Stimulated activated naive CD8-positive, alpha-beta T cell treated with anti-CD3 and anti-CD28 coated beads, Interleukin-15, Interleukin-2, amounts not matched to agents 100 ng/mL and 50 ng/mL, for 24 hours (primary cell): ENCODE measurements at regions not wholly inside any gene's neighbourhood (a gene's known extent, or its start where the extent isn't known, plus 50 kb on each side); places are given as distances from the start of the nearest gene placed in this dataset.

Experiments used
- H3K27ac Mint-ChIP-seq: one replicate; pipeline ENCODE4 v1.8.0; 2021; ENCODE audit warnings: mild to moderate bottlenecking, mixed read lengths
- H3K27me3 Mint-ChIP-seq: one replicate; pipeline ENCODE4 v1.8.0; 2021; ENCODE audit warnings: mixed read lengths
- H3K36me3 Mint-ChIP-seq: one replicate; pipeline ENCODE4 v1.8.0; 2021; ENCODE audit warnings: low read depth, mixed read lengths
- H3K4me1 Mint-ChIP-seq: one replicate; pipeline ENCODE4 v1.8.0; 2021; ENCODE audit warnings: low read depth, mixed read lengths
- H3K4me3 Mint-ChIP-seq: one replicate; pipeline ENCODE4 v1.8.0; 2021; ENCODE audit warnings: mild to moderate bottlenecking, mixed read lengths
- H3K9me3 Mint-ChIP-seq: one replicate; pipeline ENCODE4 v1.8.0; 2021; ENCODE audit warnings: mixed read lengths

DNA sequence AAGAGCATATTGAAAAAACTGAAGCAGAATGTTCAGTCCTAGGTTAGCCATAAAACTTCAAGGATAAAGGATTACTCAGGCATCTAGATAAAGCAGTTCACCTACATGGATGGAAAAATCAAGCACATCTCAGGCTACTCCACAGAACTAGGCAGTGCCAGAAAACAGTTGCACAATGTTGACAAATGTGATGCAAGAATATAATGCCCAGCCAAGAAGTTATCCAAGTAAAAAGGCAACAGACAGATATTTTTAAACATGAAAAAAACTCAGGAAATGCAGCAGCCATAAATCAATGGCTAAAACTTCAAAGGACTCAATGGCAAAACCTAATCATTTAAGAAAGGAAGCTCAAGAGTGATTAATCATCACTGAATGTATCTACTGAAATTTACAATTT is 456.0 kb upstream of the FAM241A start:
- Mint-ChIP-seq H3K9me3 (peaks cover 7% of the 10 kb centered on the region), H3K27me3 (no peaks in the 10 kb centered on the region), H3K4me3 (no peak overlapping the region), H3K4me1 (no peaks in the 10 kb centered on the region), H3K27ac (no peak overlapping the region), H3K36me3 (no peaks in the 10 kb centered on the region)

DNA sequence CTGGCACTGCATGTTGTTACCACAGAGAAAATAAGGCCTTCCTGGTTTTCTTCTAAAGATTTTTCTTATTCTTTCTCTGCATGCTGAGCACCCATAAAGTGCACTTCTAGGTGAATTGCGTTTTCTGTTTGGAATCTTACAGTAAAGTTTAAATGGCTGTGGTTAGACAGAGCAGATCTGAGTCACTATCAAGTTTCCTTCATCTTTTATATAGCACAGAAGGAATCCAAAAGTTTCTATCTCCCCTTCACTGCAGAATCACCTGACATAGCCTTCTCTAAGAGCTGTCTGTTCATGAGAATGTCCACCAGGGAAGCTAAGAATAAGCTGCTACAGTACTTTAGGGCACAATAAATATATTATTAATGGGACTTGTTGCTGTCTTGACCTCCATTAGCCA is 455.5 kb upstream of the FAM241A start:
- Mint-ChIP-seq H3K4me3 (no peak overlapping the region), H3K27me3 (no peaks in the 10 kb centered on the region), H3K9me3 (peaks cover 4% of the 10 kb centered on the region), H3K36me3 (no peaks in the 10 kb centered on the region), H3K27ac (no peak overlapping the region), H3K4me1 (no peaks in the 10 kb centered on the region)

DNA sequence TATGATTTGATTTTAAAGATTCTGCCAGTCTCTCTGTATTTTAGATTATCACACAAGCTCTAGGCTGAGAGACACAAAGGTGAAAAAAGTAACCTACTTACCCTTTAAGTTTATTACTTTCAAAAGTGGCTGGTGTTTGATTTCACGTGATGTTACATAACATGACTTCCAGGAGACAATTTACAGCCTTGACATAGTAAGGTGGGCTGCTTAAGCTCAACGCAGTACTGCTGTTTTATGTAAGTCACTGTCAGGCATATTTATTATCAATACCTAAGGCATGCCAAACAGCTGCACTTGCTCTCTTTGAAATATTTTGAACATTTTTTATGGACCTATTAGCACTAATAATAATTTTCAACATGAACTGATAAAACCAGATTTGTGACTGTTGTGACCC is 451.5 kb upstream of the FAM241A start:
- no peak overlapping the region for H3K4me3 Mint-ChIP-seq
- no peaks in the 10 kb centered on the region for H3K36me3 Mint-ChIP-seq
- H3K27ac Mint-ChIP-seq, result no peak overlapping the region
- peaks cover 4% of the 10 kb centered on the region for H3K9me3 Mint-ChIP-seq
- H3K27me3 Mint-ChIP-seq, result no peaks in the 10 kb centered on the region
- no peaks in the 10 kb centered on the region for H3K4me1 Mint-ChIP-seq

DNA sequence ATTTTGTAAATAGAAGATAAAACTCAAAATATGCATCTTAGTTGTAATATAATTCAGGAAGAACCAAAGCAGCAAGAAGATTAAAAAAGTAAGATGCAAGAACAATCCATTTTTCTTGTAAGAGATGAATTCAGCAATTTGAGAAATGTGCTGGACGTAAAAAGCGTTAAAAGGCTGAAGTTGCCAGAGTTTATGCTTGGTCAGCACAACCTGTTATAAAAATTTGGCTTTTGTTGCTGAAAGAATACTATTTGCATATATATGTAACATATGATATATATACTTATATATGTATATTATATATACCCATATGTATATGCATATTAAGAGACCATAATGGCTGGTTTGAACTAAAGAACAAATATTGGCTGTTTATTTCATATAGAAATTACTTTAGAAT is 449.6 kb upstream of the FAM241A start:
- H3K4me1 Mint-ChIP-seq, result no peaks in the 10 kb centered on the region
- no peak overlapping the region for H3K4me3 Mint-ChIP-seq
- H3K36me3 Mint-ChIP-seq, result no peaks in the 10 kb centered on the region
- H3K27ac Mint-ChIP-seq, result no peak overlapping the region
- H3K9me3 Mint-ChIP-seq, result peaks cover 4% of the 10 kb centered on the region
- H3K27me3 Mint-ChIP-seq, result no peaks in the 10 kb centered on the region

DNA sequence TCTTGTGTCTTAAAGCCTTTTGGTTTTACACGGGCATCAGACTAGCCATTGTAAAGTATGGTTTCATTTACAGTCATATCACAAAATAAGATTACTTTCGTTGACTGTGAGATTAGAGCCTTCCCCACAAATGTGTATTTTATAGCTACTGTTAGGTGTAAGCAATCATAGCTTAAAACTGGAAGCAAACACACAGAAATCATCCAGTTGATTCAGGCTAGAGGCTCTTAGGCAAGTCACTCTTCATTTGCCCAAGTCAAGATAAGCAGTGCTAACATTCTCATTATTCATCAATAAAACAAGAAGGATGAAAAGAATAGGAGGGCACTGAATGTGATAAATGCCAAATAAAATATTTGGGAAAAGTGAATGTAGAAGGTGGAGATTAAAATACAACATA is 448.7 kb upstream of the FAM241A start:
- no peaks in the 10 kb centered on the region for H3K36me3 Mint-ChIP-seq
- H3K4me1 Mint-ChIP-seq, result no peaks in the 10 kb centered on the region
- no peak overlapping the region for H3K4me3 Mint-ChIP-seq
- H3K9me3 Mint-ChIP-seq, result peaks cover 4% of the 10 kb centered on the region
- H3K27ac Mint-ChIP-seq, result no peak overlapping the region
- H3K27me3 Mint-ChIP-seq, result no peaks in the 10 kb centered on the region

DNA sequence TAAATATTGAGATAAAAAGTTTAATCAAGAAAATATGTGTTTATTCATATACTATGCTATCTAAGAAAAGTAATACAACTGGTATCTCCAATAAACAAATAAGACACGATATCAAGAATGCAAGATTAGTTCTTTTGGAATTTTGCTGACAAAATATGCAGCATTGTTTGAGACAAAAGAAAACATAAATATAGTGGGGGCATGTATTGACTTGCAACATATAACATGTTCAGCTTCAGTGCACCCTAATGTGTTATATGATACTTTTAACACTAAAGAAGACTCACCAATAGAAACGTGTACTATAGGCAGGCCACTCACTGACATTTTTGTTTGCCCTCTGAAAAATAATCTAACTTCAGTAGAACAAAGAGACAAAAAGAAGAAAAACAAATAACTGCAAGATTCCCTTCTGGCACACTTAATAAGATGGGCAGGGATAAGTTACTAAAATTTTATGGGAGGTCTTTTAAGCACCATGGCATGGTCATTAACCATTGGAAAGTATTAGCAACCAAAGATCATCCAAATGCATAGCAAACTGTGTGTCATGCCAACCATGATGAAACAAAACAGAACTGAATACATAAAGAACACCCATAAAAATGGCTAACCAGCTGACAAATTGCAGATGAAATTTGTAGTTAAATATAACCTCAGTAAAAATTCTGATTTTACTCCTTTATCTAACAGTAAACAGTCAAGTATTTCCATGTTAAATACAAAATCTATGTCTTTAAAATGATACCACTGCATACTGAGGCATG is 447.9 kb upstream of the FAM241A start:
- no peaks in the 10 kb centered on the region for H3K27me3 Mint-ChIP-seq
- no peaks in the 10 kb centered on the region for H3K9me3 Mint-ChIP-seq
- no peaks in the 10 kb centered on the region for H3K4me1 Mint-ChIP-seq

GRCh38 chr4:111698361-111698760 is 446.9 kb upstream of the FAM241A start:
- H3K4me1 Mint-ChIP-seq, result no peaks in the 10 kb centered on the region
- no peaks in the 10 kb centered on the region for H3K9me3 Mint-ChIP-seq
- H3K36me3 Mint-ChIP-seq, result no peaks in the 10 kb centered on the region
- H3K27me3 Mint-ChIP-seq, result no peaks in the 10 kb centered on the region
- no peak overlapping the region for H3K4me3 Mint-ChIP-seq
- no peak overlapping the region for H3K27ac Mint-ChIP-seq

More for the DNA sequence above, 447.9 kb upstream of the FAM241A start:
- Mint-ChIP-seq H3K4me3 (no peak overlapping the region), H3K36me3 (no peaks in the 10 kb centered on the region), H3K27ac (no peak overlapping the region)

- Mint-ChIP-seq H3K4me1 (no peaks in the 10 kb centered on the region), H3K27ac (no peak overlapping the region), H3K27me3 (no peaks in the 10 kb centered on the region), H3K36me3 (no peaks in the 10 kb centered on the region), H3K9me3 (no peaks in the 10 kb centered on the region), H3K4me3 (no peak overlapping the region)
Measured at GRCh38 chr4:111699165-111699564, 446.1 kb upstream of the FAM241A start.

- H3K4me3 Mint-ChIP-seq, result no peak overlapping the region
- no peaks in the 10 kb centered on the region for H3K27me3 Mint-ChIP-seq
- peaks cover 3% of the 10 kb centered on the region for H3K9me3 Mint-ChIP-seq
- no peaks in the 10 kb centered on the region for H3K4me1 Mint-ChIP-seq
- no peaks in the 10 kb centered on the region for H3K36me3 Mint-ChIP-seq
- H3K27ac Mint-ChIP-seq, result no peak overlapping the region
Measured at GRCh38 chr4:111701102-111701501, 444.2 kb upstream of the FAM241A start.

DNA sequence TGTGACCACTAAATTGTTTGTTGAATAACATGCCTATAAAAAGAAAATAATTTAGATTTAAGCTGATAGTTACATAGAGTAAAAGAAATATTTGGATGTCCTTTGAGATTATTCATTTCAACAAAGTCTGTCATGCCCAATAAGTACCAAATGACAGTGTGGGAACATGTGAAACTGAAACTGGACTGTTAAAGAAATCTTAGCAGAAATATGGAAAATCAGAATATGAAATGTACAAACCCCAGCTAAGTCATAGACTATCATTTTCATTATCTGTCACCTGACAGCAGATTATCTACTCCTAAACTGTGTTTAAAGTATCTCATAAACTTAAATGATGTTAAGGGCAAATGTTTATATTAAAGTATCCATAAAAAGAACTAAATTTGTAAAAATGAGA is 437.8 kb upstream of the FAM241A start:
- H3K27me3 Mint-ChIP-seq, result no peaks in the 10 kb centered on the region
- no peak overlapping the region for H3K27ac Mint-ChIP-seq
- H3K4me1 Mint-ChIP-seq, result no peaks in the 10 kb centered on the region
- no peaks in the 10 kb centered on the region for H3K36me3 Mint-ChIP-seq
- H3K4me3 Mint-ChIP-seq, result no peak overlapping the region
- H3K9me3 Mint-ChIP-seq, result peaks cover 4% of the 10 kb centered on the region

DNA sequence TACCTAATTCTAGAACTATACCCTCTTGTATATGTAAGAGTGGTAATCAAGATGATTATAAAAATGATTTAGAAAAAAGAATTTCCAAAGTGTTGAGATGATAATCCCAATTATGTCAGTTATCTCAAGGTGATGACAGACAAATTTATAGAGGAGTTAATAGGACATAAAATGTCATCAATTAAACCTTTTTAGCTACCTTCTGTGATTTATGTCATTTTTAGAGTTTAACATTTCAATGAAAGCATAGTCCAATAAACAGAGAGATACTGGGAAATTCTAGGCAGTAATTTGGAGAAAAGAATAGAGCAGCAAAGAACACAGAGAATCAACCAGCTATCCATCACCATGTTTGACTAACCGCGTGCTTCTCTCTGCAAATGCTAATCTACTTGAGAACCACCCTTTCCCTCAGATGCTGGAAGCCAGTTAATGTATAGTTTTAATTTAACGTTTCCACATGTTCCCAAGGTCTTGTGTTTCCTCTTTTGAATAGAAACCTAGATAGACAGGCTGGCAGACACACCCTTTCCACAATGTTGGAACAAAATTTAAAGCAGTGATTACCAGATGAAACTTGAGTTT is 433.1 kb upstream of the FAM241A start:
- no peaks in the 10 kb centered on the region for H3K4me1 Mint-ChIP-seq

GRCh38 chr4:111713276-111713675 is 432.0 kb upstream of the FAM241A start:
- Mint-ChIP-seq H3K36me3 (no peaks in the 10 kb centered on the region), H3K4me1 (no peaks in the 10 kb centered on the region), H3K27me3 (no peaks in the 10 kb centered on the region), H3K27ac (no peak overlapping the region), H3K9me3 (peaks cover 3% of the 10 kb centered on the region), H3K4me3 (no peak overlapping the region)

More for the DNA sequence above, 433.1 kb upstream of the FAM241A start:
- no peaks in the 10 kb centered on the region for H3K27me3 Mint-ChIP-seq
- no peaks in the 10 kb centered on the region for H3K36me3 Mint-ChIP-seq
- peaks cover 3% of the 10 kb centered on the region for H3K9me3 Mint-ChIP-seq
- no peak overlapping the region for H3K4me3 Mint-ChIP-seq
- H3K27ac Mint-ChIP-seq, result no peak overlapping the region

- H3K36me3 Mint-ChIP-seq, result no peaks in the 10 kb centered on the region
- no peaks in the 10 kb centered on the region for H3K27me3 Mint-ChIP-seq
- H3K27ac Mint-ChIP-seq, result no peak overlapping the region
- H3K4me3 Mint-ChIP-seq, result no peak overlapping the region
- H3K9me3 Mint-ChIP-seq, result peaks cover 3% of the 10 kb centered on the region
- H3K4me1 Mint-ChIP-seq, result no peaks in the 10 kb centered on the region
Measured at GRCh38 chr4:111717921-111718320, 427.3 kb upstream of the FAM241A start.

DNA sequence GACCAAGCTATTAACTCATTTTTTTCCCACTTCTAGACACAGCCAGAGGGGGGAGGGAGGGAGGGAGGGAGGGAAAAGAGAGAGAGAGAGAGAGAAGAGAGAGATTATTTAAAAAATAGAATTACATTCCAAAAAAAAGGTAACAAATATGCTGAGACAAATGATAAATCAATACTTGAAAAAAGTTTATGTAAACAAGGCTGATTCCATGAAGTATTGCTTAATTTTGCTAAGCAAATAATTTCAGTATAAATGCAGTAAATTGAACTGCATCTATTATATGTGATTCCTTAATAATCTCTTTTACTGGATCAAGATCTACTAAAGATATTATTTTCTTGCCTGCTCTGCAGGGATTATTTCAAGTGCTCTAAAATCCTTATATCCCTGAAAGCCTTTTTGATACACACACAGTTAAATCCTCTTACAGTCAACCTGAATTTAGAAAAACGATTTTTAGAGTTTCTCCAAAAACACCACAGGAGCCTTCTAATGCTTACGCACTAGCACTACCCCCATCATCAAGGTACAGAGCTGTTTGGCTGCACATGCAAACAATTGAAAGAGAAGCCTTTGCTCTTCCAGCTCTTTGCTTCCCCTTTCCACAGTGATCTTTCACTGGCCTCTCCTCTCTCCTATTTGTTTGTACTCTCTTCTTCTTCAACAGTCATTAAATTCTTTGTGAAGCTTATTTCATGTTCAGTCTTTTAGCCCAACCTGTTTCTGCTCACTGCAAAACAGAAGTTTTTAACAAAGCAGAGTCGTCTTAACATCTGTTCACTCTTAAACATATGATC is 426.3 kb upstream of the FAM241A start:
- H3K4me1 Mint-ChIP-seq, result no peaks in the 10 kb centered on the region
- H3K4me3 Mint-ChIP-seq, result no peak overlapping the region
- H3K9me3 Mint-ChIP-seq, result peaks cover 3% of the 10 kb centered on the region
- no peak overlapping the region for H3K27ac Mint-ChIP-seq
- H3K36me3 Mint-ChIP-seq, result no peaks in the 10 kb centered on the region
- H3K27me3 Mint-ChIP-seq, result no peaks in the 10 kb centered on the region

DNA sequence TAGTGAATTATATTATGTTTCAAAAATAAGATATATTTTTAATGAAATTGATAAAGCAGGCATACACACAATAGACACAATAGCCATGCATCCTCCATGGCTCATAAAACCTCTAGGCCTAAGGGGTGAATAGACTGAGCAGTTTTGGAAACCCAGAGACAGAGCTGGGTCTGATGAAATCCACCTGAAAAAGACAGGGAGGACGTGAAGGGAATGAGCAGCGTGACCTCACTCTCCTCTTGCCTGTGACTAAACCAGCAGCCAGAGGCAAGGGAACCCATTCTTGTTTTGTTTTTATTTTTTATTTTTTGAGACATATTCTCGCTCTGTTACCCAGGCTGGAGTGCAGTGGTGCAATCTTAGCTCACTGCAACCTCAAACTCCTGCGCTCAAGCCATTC is 424.4 kb upstream of the FAM241A start:
- no peak overlapping the region for H3K27ac Mint-ChIP-seq
- no peaks in the 10 kb centered on the region for H3K27me3 Mint-ChIP-seq
- peaks cover 3% of the 10 kb centered on the region for H3K9me3 Mint-ChIP-seq
- H3K4me1 Mint-ChIP-seq, result no peaks in the 10 kb centered on the region
- H3K36me3 Mint-ChIP-seq, result no peaks in the 10 kb centered on the region
- H3K4me3 Mint-ChIP-seq, result no peak overlapping the region
